Astrocyte of the spinal cord (primary cell): ENCODE measurements at regions not wholly inside any gene's neighbourhood (a gene's known extent, or its start where the extent isn't known, plus 50 kb on each side); places are given as distances from the start of the nearest gene placed in this dataset.

Experiments
- DNase-seq: peaks from one replicate; pipeline ENCODE4 v3.0.0; 2011; ENCODE audit warnings: low read depth, low spot score
- H3K4me3 ChIP-seq: 2 replicates; pipeline ENCODE4 v1.5.1; 2011; ENCODE audit warnings: low read depth, mild to moderate bottlenecking, low read length, moderate library complexity
- in situ Hi-C: cut with HindIII; loops from 2 replicates; pipeline ENCODE4 v1.10.0; 2017; ENCODE audit warnings: low sequenced_read_pairs
- TF ChIP-seq, protein P1 (sequence below): IDR thresholded peaks from 2 replicates; pipeline ENCODE4 v1.5.1; 2012; ENCODE audit warnings: low read depth, mild to moderate bottlenecking, low read length, inconsistent platforms

DNA sequence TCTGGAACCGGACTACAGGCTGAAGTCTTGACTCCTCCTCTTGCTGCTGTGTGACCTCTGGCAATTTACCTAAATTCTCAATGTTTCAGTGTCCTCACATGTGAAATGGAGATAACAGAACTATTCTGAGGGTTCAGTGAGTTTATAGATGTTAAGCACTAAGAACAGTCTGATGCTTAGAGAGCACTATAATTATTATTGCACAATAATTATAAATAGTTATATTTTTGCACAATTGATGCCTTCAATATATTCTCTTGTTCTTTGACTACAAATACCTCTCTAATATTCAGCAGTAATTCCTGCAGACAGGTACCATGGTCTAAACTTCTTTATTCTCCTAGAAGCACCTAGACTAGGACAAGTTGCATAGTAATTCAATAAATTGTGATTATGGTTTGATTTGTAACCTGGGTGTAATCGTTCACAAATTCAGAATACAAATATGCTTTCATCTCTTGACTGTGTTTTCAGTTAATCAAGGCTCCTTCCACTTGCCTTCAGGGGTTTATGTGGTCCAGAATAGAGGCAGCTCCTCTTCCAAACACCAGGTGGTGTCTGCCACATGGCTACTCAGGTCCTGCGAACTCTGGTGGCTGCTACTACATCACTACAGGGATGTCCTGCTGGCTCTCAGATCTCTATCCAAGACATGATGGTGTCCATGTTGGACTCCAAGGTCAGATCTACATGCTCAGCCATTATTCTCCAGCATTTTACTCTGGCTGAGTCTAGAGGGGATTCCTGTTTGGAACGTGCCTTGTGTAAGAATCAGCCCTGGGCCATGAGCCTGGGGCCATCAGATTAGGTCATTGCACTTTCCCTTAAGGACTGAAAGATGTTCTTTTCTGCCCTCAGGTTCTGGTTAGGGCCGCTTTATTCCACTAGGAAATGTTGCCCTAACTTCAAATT lies 103.4 kb downstream of the QRFPR start:
- no peak overlapping the region for H3K4me3 ChIP-seq
- in situ Hi-C loops = no loop called here
- TF ChIP-seq, protein P1, sequence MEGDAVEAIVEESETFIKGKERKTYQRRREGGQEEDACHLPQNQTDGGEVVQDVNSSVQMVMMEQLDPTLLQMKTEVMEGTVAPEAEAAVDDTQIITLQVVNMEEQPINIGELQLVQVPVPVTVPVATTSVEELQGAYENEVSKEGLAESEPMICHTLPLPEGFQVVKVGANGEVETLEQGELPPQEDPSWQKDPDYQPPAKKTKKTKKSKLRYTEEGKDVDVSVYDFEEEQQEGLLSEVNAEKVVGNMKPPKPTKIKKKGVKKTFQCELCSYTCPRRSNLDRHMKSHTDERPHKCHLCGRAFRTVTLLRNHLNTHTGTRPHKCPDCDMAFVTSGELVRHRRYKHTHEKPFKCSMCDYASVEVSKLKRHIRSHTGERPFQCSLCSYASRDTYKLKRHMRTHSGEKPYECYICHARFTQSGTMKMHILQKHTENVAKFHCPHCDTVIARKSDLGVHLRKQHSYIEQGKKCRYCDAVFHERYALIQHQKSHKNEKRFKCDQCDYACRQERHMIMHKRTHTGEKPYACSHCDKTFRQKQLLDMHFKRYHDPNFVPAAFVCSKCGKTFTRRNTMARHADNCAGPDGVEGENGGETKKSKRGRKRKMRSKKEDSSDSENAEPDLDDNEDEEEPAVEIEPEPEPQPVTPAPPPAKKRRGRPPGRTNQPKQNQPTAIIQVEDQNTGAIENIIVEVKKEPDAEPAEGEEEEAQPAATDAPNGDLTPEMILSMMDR = peak; percentile 33
- no peak for DNase-seq

DNA sequence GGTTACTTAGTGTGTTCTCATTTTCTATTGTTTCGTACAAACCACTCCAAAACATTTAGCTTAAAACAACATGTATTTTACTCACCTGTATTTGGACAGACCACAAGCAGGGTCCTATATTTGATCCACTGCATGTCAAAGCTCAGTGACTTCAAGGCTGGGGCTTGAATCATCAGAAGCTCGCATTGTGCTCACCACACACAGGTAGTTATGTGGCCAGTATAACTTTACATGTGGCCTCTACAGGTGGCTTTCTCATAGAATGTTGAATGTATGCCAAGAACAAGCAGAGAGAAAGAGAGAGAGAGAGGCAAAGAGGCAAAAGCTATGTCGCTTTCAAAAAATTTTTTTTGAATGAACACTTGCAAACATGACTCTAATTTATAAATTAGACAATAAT lies 107.6 kb downstream of the QRFPR start:
- H3K4me3 ChIP-seq = no peak overlapping the region
- in situ Hi-C loops = no loop called here
- TF ChIP-seq, protein P1 = no peak
- no peak for DNase-seq

DNA sequence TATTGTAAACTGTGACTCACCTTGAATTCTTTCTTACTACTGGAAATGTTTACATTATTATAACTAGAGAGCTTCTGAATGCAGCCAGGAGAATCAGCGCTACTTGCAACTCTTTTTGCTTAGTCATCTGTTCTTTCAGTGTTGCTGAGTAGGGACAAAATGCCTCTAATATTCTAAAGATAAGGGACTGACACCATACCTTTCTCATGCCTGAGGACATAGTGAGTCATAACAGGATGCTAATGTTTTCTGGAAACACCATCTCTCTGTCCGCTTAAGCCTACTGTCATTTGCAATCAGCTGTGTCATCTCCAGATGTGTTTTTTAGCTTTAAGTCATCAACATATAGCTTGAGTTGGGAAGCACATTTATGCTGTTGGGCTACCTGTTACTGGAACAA lies 108.3 kb downstream of the QRFPR start:
- TF ChIP-seq, protein P1 = no peak
- DNase-seq = peak; percentile 68
- in situ Hi-C loops = no loop called here
- H3K4me3 ChIP-seq = no peak overlapping the region

DNA sequence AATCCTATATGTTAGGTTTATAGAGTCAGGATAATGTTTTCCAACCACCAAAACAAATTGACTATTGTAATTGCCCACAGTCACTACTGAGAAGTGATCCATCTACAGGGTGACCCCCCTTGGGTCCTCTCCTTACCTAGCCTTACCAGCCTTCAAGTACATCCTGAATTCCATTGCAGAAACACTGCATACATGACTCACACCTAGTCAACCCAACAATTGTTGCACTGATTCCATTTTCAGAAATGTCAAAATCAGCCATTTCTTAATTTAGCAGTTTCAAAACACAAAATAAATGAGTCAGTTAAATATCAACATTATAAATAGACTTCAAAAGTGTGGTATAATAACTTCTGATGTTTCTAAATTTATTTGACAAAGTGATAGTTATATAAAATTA lies 106.3 kb upstream of the TNIP3 start:
- in situ Hi-C loops = no loop called here
- no peak for DNase-seq
- H3K4me3 ChIP-seq = no peak overlapping the region
- TF ChIP-seq, protein P1 = no peak

DNA sequence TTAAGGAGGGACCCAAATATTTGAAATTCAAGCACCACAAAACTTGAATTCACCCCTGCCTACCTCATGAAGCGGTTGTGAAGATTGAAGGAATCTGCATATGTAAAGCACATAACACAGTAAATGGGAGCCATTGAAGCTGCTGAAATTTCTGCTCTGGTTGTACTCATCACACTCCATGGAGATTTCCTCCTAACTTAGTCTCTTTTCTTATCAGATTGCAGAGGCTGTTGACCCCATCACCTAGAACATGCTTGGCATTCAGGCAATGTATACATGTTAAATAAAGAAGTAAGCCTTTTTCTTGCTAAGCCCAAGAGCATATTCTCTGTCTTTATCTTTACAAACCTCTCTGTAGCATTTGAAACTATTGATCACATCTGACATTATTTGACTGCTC lies 104.9 kb upstream of the TNIP3 start:
- no peak overlapping the region for H3K4me3 ChIP-seq
- in situ Hi-C loops = no loop called here
- TF ChIP-seq, protein P1 = no peak
- DNase-seq = no peak

DNA sequence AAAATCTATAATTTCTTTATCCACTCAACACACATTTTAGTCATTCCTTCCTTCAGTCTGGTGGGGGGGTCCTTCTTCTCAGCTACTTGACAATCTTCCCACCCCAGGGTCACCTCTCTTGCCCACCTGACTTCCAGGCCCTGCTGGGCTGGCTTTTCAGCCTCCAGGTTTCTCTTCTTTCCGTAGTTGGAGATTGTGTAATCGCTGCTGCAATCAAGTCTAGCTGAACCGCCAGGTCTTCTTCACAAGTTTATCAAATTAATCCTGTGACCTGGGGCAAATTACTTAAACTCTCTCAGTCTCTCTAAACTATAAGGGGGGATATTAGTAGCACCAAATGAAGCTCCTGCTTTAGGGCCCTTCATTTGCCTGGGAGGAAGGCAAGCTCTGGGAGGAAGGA lies 102.9 kb upstream of the TNIP3 start:
- no peak overlapping the region for H3K4me3 ChIP-seq
- no peak for DNase-seq
- in situ Hi-C loops = no loop called here
- TF ChIP-seq, protein P1 = no peak
